ENCODE measurements at regions not wholly inside any gene's neighbourhood (a gene's known extent, or its start where the extent isn't known, plus 50 kb on each side); places are given as distances from the start of the nearest gene placed in this dataset.

- DNase-seq: no peak
- 37 to 53% methylated on average over 7 of the region's 7 CpGs for WGBS, 2 donors
- Histone ChIP-seq H3K27ac (ENCODE audit: low read depth in 1 of 2, low read length in 1 of 2) (no peak overlapping the region), H3K4me1 (ENCODE audit: control insufficient read depth in 5 of 5, insufficient read depth in 5 of 5, low read length in 5 of 5) (no peaks in the 10 kb centered on the region), H3K9ac (ENCODE audit: insufficient read depth in 1 of 2, low read length in 2 of 2) (no peak overlapping the region), H3K4me3 (no peak overlapping the region), H3K27me3 (ENCODE audit: control insufficient read depth in 3 of 3, insufficient read depth in 3 of 3, low read length in 2 of 3) (no peaks in the 10 kb centered on the region), H3K36me3 (ENCODE audit: control insufficient read depth in 4 of 4, insufficient read depth in 4 of 4, low read length in 4 of 4) (no peaks in the 10 kb centered on the region), H3K9me3 (ENCODE audit: control insufficient read depth in 4 of 4, insufficient read depth in 3 of 4, low read length in 3 of 4) (peaks cover 0 to 9% (median 0%) of the 10 kb centered on the region in 4 donors)
- no peak for TF ChIP-seq CTCF (IDR thresholded peaks at IDR 0.05; ENCODE audit: control extremely low read depth, extremely low read depth)
- ATAC-seq (ENCODE audit: insufficient read depth, low FRiP score): no peak
Measured at GRCh38 chr9:129522351-129522750, 98.5 kb downstream of the C9orf50 start.

- Histone ChIP-seq H3K27ac (ENCODE audit: low read depth in 1 of 2, low read length in 1 of 2) (no peak overlapping the region), H3K4me1 (ENCODE audit: control insufficient read depth in 5 of 5, insufficient read depth in 5 of 5, low read length in 5 of 5) (no peaks in the 10 kb centered on the region), H3K27me3 (ENCODE audit: control insufficient read depth in 3 of 3, insufficient read depth in 3 of 3, low read length in 2 of 3) (no peaks in the 10 kb centered on the region), H3K4me3 (no peak overlapping the region), H3K9ac (ENCODE audit: insufficient read depth in 1 of 2, low read length in 2 of 2) (no peak overlapping the region), H3K36me3 (ENCODE audit: control insufficient read depth in 4 of 4, insufficient read depth in 4 of 4, low read length in 4 of 4) (no peaks in the 10 kb centered on the region), H3K9me3 (ENCODE audit: control insufficient read depth in 4 of 4, insufficient read depth in 3 of 4, low read length in 3 of 4) (peaks cover 0 to 4% (median 0%) of the 10 kb centered on the region in 4 donors)
- TF ChIP-seq CTCF (IDR thresholded peaks at IDR 0.05; ENCODE audit: control extremely low read depth, extremely low read depth): no peak
- ATAC-seq (ENCODE audit: insufficient read depth, low FRiP score): no peak
- no peak for DNase-seq
- WGBS, 2 donors: 83 to 90% methylated on average over 3 of the region's 3 CpGs
Measured at GRCh38 chr9:129520082-129520481, 100.8 kb downstream of the C9orf50 start.

GRCh38 chr9:129518074-129518473 is 102.8 kb downstream of the C9orf50 start:
- no peak for ATAC-seq (ENCODE audit: insufficient read depth, low FRiP score)
- Histone ChIP-seq H3K4me3 (no peak overlapping the region), H3K9ac (ENCODE audit: insufficient read depth in 1 of 2, low read length in 2 of 2) (no peak overlapping the region)

More at GRCh38 chr9:129518074-129518473, 102.8 kb downstream of the C9orf50 start:
- peaks cover 0 to 13% (median 0%) of the 10 kb centered on the region in 4 donors for H3K9me3 ChIP-seq (ENCODE audit: control insufficient read depth in 4 of 4, insufficient read depth in 3 of 4, low read length in 3 of 4)
- H3K27me3 ChIP-seq (ENCODE audit: control insufficient read depth in 3 of 3, insufficient read depth in 3 of 3, low read length in 2 of 3): no peaks in the 10 kb centered on the region
- DNase-seq: no peak
- no peak overlapping the region for H3K27ac ChIP-seq (ENCODE audit: low read depth in 1 of 2, low read length in 1 of 2)
- no peak for TF ChIP-seq CTCF (IDR thresholded peaks at IDR 0.05; ENCODE audit: control extremely low read depth, extremely low read depth)
- no peaks in the 10 kb centered on the region for H3K4me1 ChIP-seq (ENCODE audit: control insufficient read depth in 5 of 5, insufficient read depth in 5 of 5, low read length in 5 of 5)
- no peaks in the 10 kb centered on the region for H3K36me3 ChIP-seq (ENCODE audit: control insufficient read depth in 4 of 4, insufficient read depth in 4 of 4, low read length in 4 of 4)

Measured in lung (tissue), 11 donors.